ENCODE measurements at regions not wholly inside any gene's neighbourhood (a gene's known extent, or its start where the extent isn't known, plus 50 kb on each side); places are given as distances from the start of the nearest gene placed in this dataset.

DNA sequence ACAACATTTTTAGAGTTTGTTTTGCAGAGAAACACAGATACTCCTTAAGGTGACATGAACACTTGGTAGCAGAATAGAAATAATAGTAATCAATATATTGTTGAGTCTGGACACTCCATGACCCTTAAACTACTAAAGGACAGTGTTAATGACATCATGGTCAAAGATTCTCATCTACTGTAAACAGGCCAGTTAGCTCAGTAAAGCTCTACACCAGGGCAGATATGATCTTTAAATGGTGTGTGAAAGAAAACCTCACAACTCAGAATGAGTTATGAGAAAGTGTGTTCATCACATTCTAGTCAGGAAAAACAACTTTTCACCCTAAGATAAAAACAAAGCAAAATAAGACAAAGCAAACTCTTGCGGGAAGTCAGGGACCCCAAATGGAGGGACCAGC, 58.1 kb upstream of the ADAMTS5 start:
- POLR2A ChIA-PET, result no interaction called here
- DNase-seq (no peak), ATAC-seq (ENCODE audit: low read depth) (no peak)
- no peaks in the 10 kb centered on the region for H3K9me3 Mint-ChIP-seq (ENCODE audit: insufficient read depth)
- Histone ChIP-seq H3K36me3 (replicated peaks in 1 of 2; ENCODE audit: control extremely low read depth in 1 of 2, control insufficient read depth in 1 of 2, extremely low read depth in 1 of 2, insufficient read depth in 2 of 2, low read length in 1 of 2) (no peaks in the 10 kb centered on the region), H3K79me2 (ENCODE audit: control insufficient read depth, insufficient read depth, low read length) (no peaks in the 10 kb centered on the region), H3K27me3 (replicated peaks in 1 of 4; ENCODE audit: control extremely low read depth in 1 of 4, control insufficient read depth in 3 of 4, insufficient read depth in 4 of 4, low read length in 3 of 4) (no peaks in the 10 kb centered on the region), H3K9ac (ENCODE audit: low read length) (no peak overlapping the region), H3K27ac (ENCODE audit: low read length in 2 of 2) (no peak overlapping the region), H4K20me1 (ENCODE audit: control insufficient read depth, insufficient read depth, low read length, poor library complexity, severe bottlenecking) (no peaks in the 10 kb centered on the region), H3K4me2 (replicated peaks; ENCODE audit: low read depth, low read length, poor library complexity, severe bottlenecking) (no peak overlapping the region), H2AFZ (ENCODE audit: insufficient read depth, low read depth, low read length, poor library complexity, severe bottlenecking) (no peak overlapping the region), H3K9me3 (ENCODE audit: control extremely low read depth in 1 of 3, control insufficient read depth in 2 of 3, insufficient read depth in 1 of 3, low read length in 2 of 3) (no peaks in the 10 kb centered on the region), H3K4me1 (ENCODE audit: control insufficient read depth in 2 of 2, insufficient read depth in 2 of 2, low read length in 2 of 2) (no peaks in the 10 kb centered on the region), H3K4me3 (ENCODE audit: control extremely low read depth in 1 of 5, extremely low read depth in 1 of 5, insufficient read depth in 1 of 5, low read depth in 2 of 5, low read length in 4 of 5) (no peak overlapping the region)
- no peak overlapping the region for H3K27ac Mint-ChIP-seq
- CTCF ChIA-PET, result no interaction called here
- no CpG with 5 or more reads among the region's 1 CpG for whole genome bisulfite sequencing (ENCODE audit: insufficient coverage)
- no peaks in the 10 kb centered on the region for H3K4me1 Mint-ChIP-seq
- intact Hi-C loops (cut with micrococcal nuclease), result no loop called here
- no peaks in the 10 kb centered on the region for H3K27me3 Mint-ChIP-seq
- TF ChIP-seq EZH2 (IDR thresholded peaks at IDR 0.05; ENCODE audit: borderline replicate concordance, insufficient read depth, low read depth, low read length, poor library complexity, severe bottlenecking), result no peak
- TF ChIP-seq, protein P1, sequence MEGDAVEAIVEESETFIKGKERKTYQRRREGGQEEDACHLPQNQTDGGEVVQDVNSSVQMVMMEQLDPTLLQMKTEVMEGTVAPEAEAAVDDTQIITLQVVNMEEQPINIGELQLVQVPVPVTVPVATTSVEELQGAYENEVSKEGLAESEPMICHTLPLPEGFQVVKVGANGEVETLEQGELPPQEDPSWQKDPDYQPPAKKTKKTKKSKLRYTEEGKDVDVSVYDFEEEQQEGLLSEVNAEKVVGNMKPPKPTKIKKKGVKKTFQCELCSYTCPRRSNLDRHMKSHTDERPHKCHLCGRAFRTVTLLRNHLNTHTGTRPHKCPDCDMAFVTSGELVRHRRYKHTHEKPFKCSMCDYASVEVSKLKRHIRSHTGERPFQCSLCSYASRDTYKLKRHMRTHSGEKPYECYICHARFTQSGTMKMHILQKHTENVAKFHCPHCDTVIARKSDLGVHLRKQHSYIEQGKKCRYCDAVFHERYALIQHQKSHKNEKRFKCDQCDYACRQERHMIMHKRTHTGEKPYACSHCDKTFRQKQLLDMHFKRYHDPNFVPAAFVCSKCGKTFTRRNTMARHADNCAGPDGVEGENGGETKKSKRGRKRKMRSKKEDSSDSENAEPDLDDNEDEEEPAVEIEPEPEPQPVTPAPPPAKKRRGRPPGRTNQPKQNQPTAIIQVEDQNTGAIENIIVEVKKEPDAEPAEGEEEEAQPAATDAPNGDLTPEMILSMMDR (IDR thresholded peaks at IDR 0.05), result no peak
- no peak overlapping the region for H3K4me3 Mint-ChIP-seq

DNA sequence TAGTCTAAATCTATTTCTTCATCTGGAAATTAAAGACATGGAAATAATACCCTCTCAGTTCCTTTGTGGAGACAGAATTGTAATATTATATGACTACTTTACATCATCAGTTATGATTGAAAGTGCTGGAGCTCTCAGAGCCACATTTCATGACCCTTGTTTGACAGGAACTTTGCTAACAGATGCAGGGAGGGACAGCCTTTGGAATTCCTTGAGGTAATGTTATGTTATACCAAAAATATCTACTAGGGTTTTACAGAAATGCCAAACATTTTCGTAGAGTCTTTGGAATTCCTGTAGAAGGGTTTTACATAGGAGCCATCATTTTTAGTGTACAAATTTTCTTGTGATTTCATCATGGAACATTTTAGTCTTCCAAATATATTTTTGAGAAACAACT, 57.4 kb upstream of the ADAMTS5 start:
- no CpG with 5 or more reads among the region's 1 CpG for WGBS (ENCODE audit: insufficient coverage)
- Histone ChIP-seq H3K9me3 (ENCODE audit: control extremely low read depth in 1 of 3, control insufficient read depth in 2 of 3, insufficient read depth in 1 of 3, low read length in 2 of 3) (no peaks in the 10 kb centered on the region), H3K27me3 (replicated peaks in 1 of 4; ENCODE audit: control extremely low read depth in 1 of 4, control insufficient read depth in 3 of 4, insufficient read depth in 4 of 4, low read length in 3 of 4) (no peaks in the 10 kb centered on the region), H3K4me3 (ENCODE audit: control extremely low read depth in 1 of 5, extremely low read depth in 1 of 5, insufficient read depth in 1 of 5, low read depth in 2 of 5, low read length in 4 of 5) (no peak overlapping the region), H3K27ac (ENCODE audit: low read length in 2 of 2) (no peak overlapping the region), H3K4me2 (replicated peaks; ENCODE audit: low read depth, low read length, poor library complexity, severe bottlenecking) (no peak overlapping the region), H3K9ac (ENCODE audit: low read length) (no peak overlapping the region), H3K79me2 (ENCODE audit: control insufficient read depth, insufficient read depth, low read length) (no peaks in the 10 kb centered on the region), H2AFZ (ENCODE audit: insufficient read depth, low read depth, low read length, poor library complexity, severe bottlenecking) (no peak overlapping the region), H3K4me1 (ENCODE audit: control insufficient read depth in 2 of 2, insufficient read depth in 2 of 2, low read length in 2 of 2) (no peaks in the 10 kb centered on the region), H3K36me3 (replicated peaks in 1 of 2; ENCODE audit: control extremely low read depth in 1 of 2, control insufficient read depth in 1 of 2, extremely low read depth in 1 of 2, insufficient read depth in 2 of 2, low read length in 1 of 2) (no peaks in the 10 kb centered on the region), H4K20me1 (ENCODE audit: control insufficient read depth, insufficient read depth, low read length, poor library complexity, severe bottlenecking) (no peaks in the 10 kb centered on the region)
- Mint-ChIP-seq H3K4me1 (no peaks in the 10 kb centered on the region), H3K9me3 (ENCODE audit: insufficient read depth) (no peaks in the 10 kb centered on the region), H3K27me3 (no peaks in the 10 kb centered on the region), H3K27ac (no peak overlapping the region), H3K4me3 (no peak overlapping the region)
- ATAC-seq (ENCODE audit: low read depth) (no peak), DNase-seq (no peak)
- ChIA-PET POLR2A (no interaction called here), CTCF (no interaction called here)
- TF ChIP-seq, protein P1 (IDR thresholded peaks at IDR 0.05), result no peak
- TF ChIP-seq EZH2 (IDR thresholded peaks at IDR 0.05; ENCODE audit: borderline replicate concordance, insufficient read depth, low read depth, low read length, poor library complexity, severe bottlenecking), result no peak
- intact Hi-C loops (cut with micrococcal nuclease), result no loop called here
